ENCODE measurements at regions not wholly inside any gene's neighbourhood (a gene's known extent, or its start where the extent isn't known, plus 50 kb on each side); places are given as distances from the start of the nearest gene placed in this dataset.

- Mint-ChIP-seq H3K27me3 (no peaks in the 10 kb centered on the region), H3K4me3 (no peak overlapping the region), H3K36me3 (no peaks in the 10 kb centered on the region), H3K4me1 (no peaks in the 10 kb centered on the region), H3K27ac (no peak overlapping the region), H3K9me3 (peaks cover 5% of the 10 kb centered on the region)
Measured at GRCh38 chr12:98172304-98172703, 343.1 kb upstream of the TMPO start.

DNA sequence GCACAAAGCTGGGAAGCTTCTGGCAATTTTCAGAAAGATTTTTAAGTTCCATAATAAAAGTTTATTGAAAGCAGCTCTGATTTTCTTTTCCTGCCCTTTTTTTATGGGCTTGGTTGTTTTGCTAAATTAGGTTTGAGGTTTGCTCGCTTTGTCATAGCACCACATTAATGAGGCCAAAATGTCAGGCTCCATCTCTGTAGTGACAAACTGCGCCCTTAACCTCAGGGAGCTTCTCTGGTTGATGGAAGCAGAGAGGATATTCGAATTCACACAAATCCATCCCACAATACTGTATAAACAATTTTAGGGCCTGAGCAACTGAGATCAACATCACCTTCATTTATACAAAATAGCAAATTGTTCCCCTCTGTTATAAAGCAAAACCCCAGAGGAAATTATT, 342.6 kb upstream of the TMPO start:
- H3K9me3 Mint-ChIP-seq, result peaks cover 5% of the 10 kb centered on the region
- no peaks in the 10 kb centered on the region for H3K36me3 Mint-ChIP-seq
- no peaks in the 10 kb centered on the region for H3K4me1 Mint-ChIP-seq
- no peak overlapping the region for H3K4me3 Mint-ChIP-seq
- H3K27me3 Mint-ChIP-seq, result no peaks in the 10 kb centered on the region
- no peak overlapping the region for H3K27ac Mint-ChIP-seq

DNA sequence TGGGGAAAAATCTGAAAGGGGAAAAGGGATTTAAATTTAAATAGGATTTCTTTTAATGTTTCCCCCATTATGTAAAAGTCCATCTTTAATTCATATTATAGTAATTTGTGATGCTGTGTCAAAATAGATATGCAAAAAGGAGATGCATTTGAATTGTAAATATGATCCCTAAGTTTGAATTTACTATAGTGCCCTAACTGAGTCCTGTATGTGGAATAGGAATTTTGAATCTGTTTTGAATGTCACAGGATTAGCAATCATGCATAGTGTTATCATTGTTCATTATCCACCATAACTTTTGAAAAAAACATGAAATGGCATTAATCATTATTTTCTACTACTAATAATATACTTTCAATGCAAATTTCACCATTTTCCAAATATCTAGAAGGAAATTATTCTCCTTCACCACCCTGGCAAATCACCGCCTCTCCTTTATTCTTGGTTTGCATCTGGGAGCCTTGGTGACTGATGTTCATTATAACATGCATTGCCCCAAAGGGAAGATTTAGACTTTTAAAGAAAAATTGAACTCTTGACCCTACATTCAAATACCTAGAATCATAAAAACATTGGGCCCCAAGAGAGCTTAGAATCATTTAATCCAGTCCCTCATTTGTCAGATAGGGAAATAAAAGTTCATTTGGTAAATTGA, 341.5 kb upstream of the TMPO start:
- no peak overlapping the region for H3K4me3 Mint-ChIP-seq
- H3K36me3 Mint-ChIP-seq, result no peaks in the 10 kb centered on the region
- no peak overlapping the region for H3K27ac Mint-ChIP-seq
- H3K27me3 Mint-ChIP-seq, result no peaks in the 10 kb centered on the region
- peaks cover 2% of the 10 kb centered on the region for H3K9me3 Mint-ChIP-seq
- no peaks in the 10 kb centered on the region for H3K4me1 Mint-ChIP-seq

- Mint-ChIP-seq H3K27me3 (no peaks in the 10 kb centered on the region), H3K27ac (no peak overlapping the region), H3K4me1 (no peaks in the 10 kb centered on the region)
Measured at GRCh38 chr12:98174428-98174809, 341.0 kb upstream of the TMPO start.

DNA sequence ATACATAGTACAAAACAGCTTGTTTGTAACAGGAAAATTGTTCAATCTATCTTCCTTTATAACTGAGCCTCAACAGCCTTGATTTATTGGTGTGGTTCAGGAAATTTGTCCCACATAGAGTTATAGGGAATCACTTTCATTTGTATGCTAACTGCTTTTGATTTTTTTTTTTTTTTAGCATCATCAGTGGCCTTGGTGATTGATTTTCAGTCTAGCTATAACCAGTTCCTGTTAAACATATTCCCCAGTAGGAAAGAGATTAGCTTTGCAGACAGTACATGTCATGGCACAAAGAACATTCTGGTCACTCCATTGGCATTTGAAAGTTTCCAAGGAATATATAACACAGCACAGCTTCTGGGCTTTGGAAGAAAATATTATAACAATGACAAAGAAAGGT, 337.3 kb upstream of the TMPO start:
- Mint-ChIP-seq H3K9me3 (no peaks in the 10 kb centered on the region), H3K36me3 (no peaks in the 10 kb centered on the region), H3K4me1 (no peaks in the 10 kb centered on the region), H3K4me3 (no peak overlapping the region), H3K27ac (no peak overlapping the region), H3K27me3 (no peaks in the 10 kb centered on the region)

More at GRCh38 chr12:98174428-98174809, 341.0 kb upstream of the TMPO start:
- Mint-ChIP-seq H3K9me3 (no peaks in the 10 kb centered on the region), H3K36me3 (no peaks in the 10 kb centered on the region), H3K4me3 (no peak overlapping the region)

DNA sequence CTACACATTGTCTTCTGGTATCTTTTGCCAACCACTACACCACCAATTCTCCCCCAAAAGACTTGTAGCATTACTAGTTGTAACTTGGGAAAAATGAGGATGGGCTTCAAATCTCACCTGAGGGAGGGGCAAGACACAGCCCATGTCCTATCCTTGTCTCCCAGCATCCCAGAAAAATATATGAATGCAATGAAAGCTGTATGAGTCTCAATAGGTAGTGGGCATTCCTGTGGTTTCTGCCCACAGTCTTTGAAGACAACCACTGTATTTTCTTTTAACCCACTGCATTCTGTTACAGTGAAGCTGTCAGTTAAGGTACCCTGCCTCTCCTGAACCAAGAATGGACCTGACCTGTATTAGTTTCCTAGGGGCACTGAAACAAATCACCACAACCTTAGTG, 336.2 kb upstream of the TMPO start:
- Mint-ChIP-seq H3K27ac (no peak overlapping the region), H3K27me3 (no peaks in the 10 kb centered on the region)

DNA sequence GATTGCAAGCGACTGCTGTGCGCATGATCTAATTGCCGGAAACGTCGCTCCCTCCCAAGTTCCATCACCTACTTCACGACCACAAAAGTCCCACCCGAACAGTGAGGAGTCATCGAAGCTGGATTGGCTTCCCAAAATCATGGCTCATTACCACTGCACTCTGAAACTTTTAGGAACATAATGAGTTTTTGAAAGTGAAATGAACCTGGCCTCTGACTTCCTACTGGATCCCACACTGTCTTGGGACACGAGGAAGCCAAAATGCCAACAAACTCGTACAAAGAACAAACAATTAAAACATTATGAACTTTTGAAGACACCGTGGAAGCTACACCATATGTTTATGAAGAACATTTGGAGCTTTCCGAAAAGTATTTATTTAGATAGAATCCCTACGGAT, 334.8 kb upstream of the TMPO start:
- no peak overlapping the region for H3K27ac Mint-ChIP-seq
- H3K36me3 Mint-ChIP-seq, result no peaks in the 10 kb centered on the region
- no peaks in the 10 kb centered on the region for H3K27me3 Mint-ChIP-seq
- no peaks in the 10 kb centered on the region for H3K9me3 Mint-ChIP-seq
- H3K4me1 Mint-ChIP-seq, result no peaks in the 10 kb centered on the region
- H3K4me3 Mint-ChIP-seq, result no peak overlapping the region

More for the DNA sequence above, 336.2 kb upstream of the TMPO start:
- Mint-ChIP-seq H3K4me1 (no peaks in the 10 kb centered on the region), H3K9me3 (no peaks in the 10 kb centered on the region), H3K4me3 (no peak overlapping the region), H3K36me3 (no peaks in the 10 kb centered on the region)

DNA sequence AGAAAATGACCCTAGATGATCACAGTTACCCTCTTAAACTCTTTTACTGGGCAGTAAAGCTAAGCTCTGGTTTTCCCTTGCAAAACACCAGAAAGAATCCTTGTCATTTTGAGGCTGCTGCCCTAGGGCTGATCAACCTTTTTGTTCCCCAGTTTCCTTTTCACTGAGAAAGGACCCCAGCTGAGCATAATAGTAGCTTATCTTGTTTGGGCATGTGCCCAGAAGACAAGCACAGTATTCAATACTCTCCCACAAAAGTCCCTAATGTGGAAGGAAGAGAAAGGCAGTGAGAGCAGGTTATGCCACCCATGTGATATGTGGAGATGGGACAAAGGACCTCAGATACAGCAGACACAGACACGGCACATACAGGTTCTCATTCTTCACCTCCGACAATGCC, 332.6 kb upstream of the TMPO start:
- Mint-ChIP-seq H3K4me1 (no peaks in the 10 kb centered on the region), H3K9me3 (no peaks in the 10 kb centered on the region), H3K4me3 (no peak overlapping the region), H3K27me3 (no peaks in the 10 kb centered on the region), H3K36me3 (no peaks in the 10 kb centered on the region), H3K27ac (no peak overlapping the region)

DNA sequence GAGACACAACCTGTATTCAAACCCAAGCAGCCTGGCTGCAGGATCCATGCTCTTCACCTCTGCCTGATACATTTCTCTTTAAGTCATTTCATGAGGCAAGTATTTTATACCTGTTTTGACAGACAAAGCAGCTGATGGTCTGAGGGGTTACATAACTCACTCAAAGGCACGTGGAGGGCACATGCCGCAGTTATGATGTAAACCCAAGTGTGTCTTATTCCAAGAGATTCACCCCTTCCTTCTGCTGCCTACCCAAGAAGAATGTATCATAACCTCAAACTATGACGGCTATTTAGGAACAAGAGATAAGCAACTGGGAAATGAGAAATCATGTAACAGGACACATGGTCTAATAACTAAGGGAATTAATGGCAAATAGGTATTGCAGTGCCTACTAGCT, 329.8 kb upstream of the TMPO start:
- no peak overlapping the region for H3K27ac Mint-ChIP-seq
- no peak overlapping the region for H3K4me3 Mint-ChIP-seq
- H3K9me3 Mint-ChIP-seq, result no peaks in the 10 kb centered on the region
- no peaks in the 10 kb centered on the region for H3K4me1 Mint-ChIP-seq
- no peaks in the 10 kb centered on the region for H3K27me3 Mint-ChIP-seq
- H3K36me3 Mint-ChIP-seq, result no peaks in the 10 kb centered on the region

- H3K9me3 Mint-ChIP-seq, result no peaks in the 10 kb centered on the region
- no peaks in the 10 kb centered on the region for H3K4me1 Mint-ChIP-seq
- no peak overlapping the region for H3K4me3 Mint-ChIP-seq
- H3K36me3 Mint-ChIP-seq, result no peaks in the 10 kb centered on the region
- no peak overlapping the region for H3K27ac Mint-ChIP-seq
- H3K27me3 Mint-ChIP-seq, result no peaks in the 10 kb centered on the region
Measured at GRCh38 chr12:98188650-98189077, 326.7 kb upstream of the TMPO start.

DNA sequence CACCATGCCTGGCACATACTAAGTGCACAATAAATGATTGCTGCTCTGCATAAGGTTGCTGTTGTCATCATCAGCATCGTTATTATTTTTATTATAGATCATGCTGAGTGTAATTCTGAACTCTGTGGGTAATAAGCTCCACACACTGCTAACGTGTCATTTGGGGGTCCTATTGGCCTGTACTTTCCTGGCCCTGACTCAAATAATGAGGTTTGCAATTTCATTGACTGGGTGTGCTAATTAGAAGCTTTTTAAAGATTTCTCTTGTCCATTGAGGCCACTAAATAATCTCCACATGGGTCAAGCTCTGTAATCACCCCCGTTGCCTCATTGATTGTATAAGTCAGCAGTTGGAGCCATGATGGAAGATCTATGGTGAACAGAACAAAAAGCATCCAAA, 320.8 kb upstream of the TMPO start:
- Mint-ChIP-seq H3K27me3 (no peaks in the 10 kb centered on the region), H3K4me3 (no peak overlapping the region), H3K27ac (no peak overlapping the region), H3K4me1 (no peaks in the 10 kb centered on the region), H3K36me3 (no peaks in the 10 kb centered on the region), H3K9me3 (no peaks in the 10 kb centered on the region)

GRCh38 chr12:98198261-98198982, 317.0 kb upstream of the TMPO start:
- Mint-ChIP-seq H3K4me3 (no peak overlapping the region), H3K4me1 (no peaks in the 10 kb centered on the region), H3K9me3 (peaks cover 5% of the 10 kb centered on the region), H3K27me3 (no peaks in the 10 kb centered on the region), H3K27ac (no peak overlapping the region), H3K36me3 (no peaks in the 10 kb centered on the region)

- Mint-ChIP-seq H3K9me3 (no peaks in the 10 kb centered on the region), H3K36me3 (no peaks in the 10 kb centered on the region), H3K4me3 (no peak overlapping the region), H3K27me3 (no peaks in the 10 kb centered on the region), H3K4me1 (no peaks in the 10 kb centered on the region), H3K27ac (no peak overlapping the region)
Measured at GRCh38 chr12:98208816-98209215, 306.6 kb upstream of the TMPO start.

GRCh38 chr12:98211909-98212695, 303.3 kb upstream of the TMPO start:
- no peak overlapping the region for H3K4me3 Mint-ChIP-seq
- no peaks in the 10 kb centered on the region for H3K36me3 Mint-ChIP-seq
- no peaks in the 10 kb centered on the region for H3K4me1 Mint-ChIP-seq
- no peaks in the 10 kb centered on the region for H3K9me3 Mint-ChIP-seq
- peaks cover 3% of the 10 kb centered on the region for H3K27me3 Mint-ChIP-seq
- no peak overlapping the region for H3K27ac Mint-ChIP-seq

GRCh38 chr12:98213556-98213955, 301.8 kb upstream of the TMPO start:
- H3K36me3 Mint-ChIP-seq, result no peaks in the 10 kb centered on the region
- no peak overlapping the region for H3K27ac Mint-ChIP-seq
- no peaks in the 10 kb centered on the region for H3K4me1 Mint-ChIP-seq
- H3K9me3 Mint-ChIP-seq, result no peaks in the 10 kb centered on the region
- no peak overlapping the region for H3K4me3 Mint-ChIP-seq
- peaks cover 3% of the 10 kb centered on the region for H3K27me3 Mint-ChIP-seq

- peaks cover 10% of the 10 kb centered on the region for H3K27me3 Mint-ChIP-seq
- no peaks in the 10 kb centered on the region for H3K9me3 Mint-ChIP-seq
- H3K27ac Mint-ChIP-seq, result no peak overlapping the region
- H3K4me3 Mint-ChIP-seq, result no peak overlapping the region
- H3K36me3 Mint-ChIP-seq, result no peaks in the 10 kb centered on the region
- no peaks in the 10 kb centered on the region for H3K4me1 Mint-ChIP-seq
Measured at GRCh38 chr12:98217257-98217656, 298.1 kb upstream of the TMPO start.

All from activated naive CD4-positive, alpha-beta T cell treated with anti-CD3 and anti-CD28 coated beads, Interleukin-2, amount 50 U/mL, for 24 hours (primary cell).